ENCODE measurements at regions not wholly inside any gene's neighbourhood (a gene's known extent, or its start where the extent isn't known, plus 50 kb on each side); places are given as distances from the start of the nearest gene placed in this dataset.

DNA sequence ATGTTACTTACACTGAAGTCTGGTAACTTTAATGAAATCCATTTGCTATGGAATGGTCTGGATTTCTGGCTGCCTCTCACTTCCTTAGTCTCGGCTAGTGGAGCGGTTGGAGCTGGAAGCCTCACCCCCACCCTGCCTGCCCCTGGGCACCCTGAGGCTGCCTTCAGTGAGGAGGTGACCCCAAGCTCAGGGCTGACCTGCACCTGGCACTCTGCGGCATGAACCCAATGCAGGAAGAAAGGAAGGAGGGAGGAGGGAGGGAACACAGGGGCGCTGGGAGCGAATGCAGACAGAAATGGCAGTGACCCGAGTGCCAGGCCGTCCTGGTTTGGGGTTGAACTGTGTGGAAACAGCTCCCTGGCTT, 353.1 kb downstream of the TMEM121 start:
- TF ChIP-seq TAF1 (IDR thresholded peaks at IDR 0.05; ENCODE audit: low read depth) (no peak), NFIC (IDR thresholded peaks at IDR 0.05) (no peak), CEBPB (IDR thresholded peaks at IDR 0.05) (no peak), EP300 (IDR thresholded peaks at IDR 0.05; ENCODE audit: borderline replicate concordance) (no peak)
